Upper lobe of left lung (tissue), 4 donors: ENCODE measurements at regions not wholly inside any gene's neighbourhood (a gene's known extent, or its start where the extent isn't known, plus 50 kb on each side); places are given as distances from the start of the nearest gene placed in this dataset.
"Not testable (repeated sequence)": the region's sequence is repeated elsewhere in the genome, so short reads cannot be mapped to it uniquely, and the experiment has no call there.

ENCODE experiments used
- EP300 ChIP-seq, 4 donors: sonication (generic); formaldehyde crosslinking; IDR thresholded peaks; one replicate each; pipeline ENCODE4 v1.5.1; 2017; ENCODE audit warnings: antibody characterized with exemption in 4 of 4, control low read depth in 2 of 4
- POLR2A ChIP-seq, 4 donors: fragments of 450-650 bp; IDR thresholded peaks; one replicate each; pipeline ENCODE4 v1.5.1; 2016 to 2017; ENCODE audit warnings: antibody characterized with exemption in 4 of 4, mild to moderate bottlenecking in 2 of 4
- TF ChIP-seq, protein P1 (sequence below), 6 experiments: fragments of 450-650 bp in 4 of 6; fragments of 200-600 bp in 2 of 6; sonication (generic) in 2 of 6; IDR thresholded peaks; one replicate each; pipeline ENCODE4 v1.5.1; 2016 to 2019; ENCODE audit warnings: antibody characterized with exemption in 6 of 6

- TF ChIP-seq, protein P1, sequence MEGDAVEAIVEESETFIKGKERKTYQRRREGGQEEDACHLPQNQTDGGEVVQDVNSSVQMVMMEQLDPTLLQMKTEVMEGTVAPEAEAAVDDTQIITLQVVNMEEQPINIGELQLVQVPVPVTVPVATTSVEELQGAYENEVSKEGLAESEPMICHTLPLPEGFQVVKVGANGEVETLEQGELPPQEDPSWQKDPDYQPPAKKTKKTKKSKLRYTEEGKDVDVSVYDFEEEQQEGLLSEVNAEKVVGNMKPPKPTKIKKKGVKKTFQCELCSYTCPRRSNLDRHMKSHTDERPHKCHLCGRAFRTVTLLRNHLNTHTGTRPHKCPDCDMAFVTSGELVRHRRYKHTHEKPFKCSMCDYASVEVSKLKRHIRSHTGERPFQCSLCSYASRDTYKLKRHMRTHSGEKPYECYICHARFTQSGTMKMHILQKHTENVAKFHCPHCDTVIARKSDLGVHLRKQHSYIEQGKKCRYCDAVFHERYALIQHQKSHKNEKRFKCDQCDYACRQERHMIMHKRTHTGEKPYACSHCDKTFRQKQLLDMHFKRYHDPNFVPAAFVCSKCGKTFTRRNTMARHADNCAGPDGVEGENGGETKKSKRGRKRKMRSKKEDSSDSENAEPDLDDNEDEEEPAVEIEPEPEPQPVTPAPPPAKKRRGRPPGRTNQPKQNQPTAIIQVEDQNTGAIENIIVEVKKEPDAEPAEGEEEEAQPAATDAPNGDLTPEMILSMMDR (IDR thresholded peaks at IDR 0.05): not testable (repeated sequence)
- TF ChIP-seq EP300, POLR2A (IDR thresholded peaks at IDR 0.05): not testable (repeated sequence)
Measured at GRCh38 chr9:87041553-87042235, 94.4 kb upstream of the GAS1 start.
